H1 (cell line): ENCODE measurements at regions not wholly inside any gene's neighbourhood (a gene's known extent, or its start where the extent isn't known, plus 50 kb on each side); places are given as distances from the start of the nearest gene placed in this dataset.

Experiments
- CTCF ChIA-PET: fragments of 300-600 bp; sonication (Branson Sonifier 250); formaldehyde crosslinking; loops from one replicate; lab custom pipeline; 2021; ENCODE audit not compliant: partially characterized antibody; lab: Charles Lee
- POLR2A ChIA-PET: fragments of 300-600 bp; sonication (Branson Sonifier 250); formaldehyde crosslinking; loops from one replicate; lab custom pipeline; 2021; ENCODE audit warnings: inconsistent platforms; ENCODE audit not compliant: partially characterized antibody; lab: Charles Lee
- DNase-seq, 2 experiments: peaks; one replicate each; pipeline versions ENCODE4 v3.0.0 to v3.0.0-alpha.2; 2010 to 2022; ENCODE audit warnings: low spot score in 2 of 2, low read depth in 1 of 2, mixed read lengths in 1 of 2
- FAIRE-seq: peaks from 2 replicates; lab custom pipeline; 2011; peaks lifted over from hg19 to GRCh38; lab: Jason Lieb, UNC
- H2AFZ ChIP-seq: 2 replicates; pipeline ENCODE4 v1.8.1; 2012; ENCODE audit warnings: low read length, inconsistent platforms
- H2AK5ac ChIP-seq: 2 replicates; pipeline ENCODE4 v1.6.1; 2013; ENCODE audit warnings: low read depth, low read length
- H2BK120ac ChIP-seq: replicated peaks from 2 replicates; pipeline ENCODE3; 2013; ENCODE audit warnings: low read depth, low read length, inconsistent platforms
- H2BK12ac ChIP-seq: 2 replicates; pipeline ENCODE4 v1.6.1; 2013; ENCODE audit warnings: low read depth, low read length
- H2BK15ac ChIP-seq: 2 replicates; pipeline ENCODE4 v1.6.1; 2013; ENCODE audit warnings: low read length
- H2BK20ac ChIP-seq: 2 replicates; pipeline ENCODE4 v1.6.1; 2013; ENCODE audit warnings: low read length
- H2BK5ac ChIP-seq: 2 replicates; pipeline ENCODE4 v1.6.1; 2013; ENCODE audit warnings: low read depth, low read length
- H3K14ac ChIP-seq: 2 replicates; pipeline ENCODE4 v1.6.1; 2013; ENCODE audit warnings: inconsistent platforms; ENCODE audit not compliant: insufficient read length
- H3K18ac ChIP-seq: 2 replicates; pipeline ENCODE4 v1.6.1; 2013; ENCODE audit warnings: low read length; ENCODE audit errors: extremely low read depth
- H3K23ac ChIP-seq: 2 replicates; pipeline ENCODE4 v1.6.1; 2013; ENCODE audit warnings: inconsistent platforms; ENCODE audit not compliant: insufficient read length
- H3K23me2 ChIP-seq: 2 replicates; pipeline ENCODE4 v1.6.1; 2013; ENCODE audit warnings: low read depth, low read length
- H3K27ac ChIP-seq: 2 replicates; pipeline ENCODE4 v1.6.1; 2011; ENCODE audit warnings: low read depth, low read length, inconsistent platforms
- H3K27me3 ChIP-seq, 4 experiments: replicated peaks in 1 of 4; 1 replicate in 1 of 4; 2 replicates in 3 of 4; pipeline versions ENCODE4 v1.6.1 to v1.8.1; 2011 to 2013; ENCODE audit warnings: low read length in 3 of 4, mild to moderate bottlenecking in 3 of 4, inconsistent platforms in 2 of 4, mixed read lengths in 2 of 4, moderate library complexity in 1 of 4; ENCODE audit not compliant: control insufficient read depth in 3 of 4, insufficient read depth in 3 of 4; ENCODE audit errors: extremely low read depth in 1 of 4
- H3K36me3 ChIP-seq, 4 experiments: 2 replicates each; pipeline versions ENCODE4 v1.6.1 to v1.8.1; 2011 to 2013; ENCODE audit warnings: mild to moderate bottlenecking in 4 of 4, low read length in 3 of 4, moderate library complexity in 2 of 4, control low read depth in 1 of 4, inconsistent platforms in 1 of 4; ENCODE audit not compliant: insufficient read depth in 4 of 4, control insufficient read depth in 2 of 4
- H3K4ac ChIP-seq: replicated peaks from 2 replicates; pipeline ENCODE3; 2013; ENCODE audit warnings: low read length, low read depth, mixed read lengths, inconsistent platforms; ENCODE audit not compliant: insufficient read length
- H3K4me1 ChIP-seq, 4 experiments: replicated peaks in 1 of 4; 1 replicate in 1 of 4; 2 replicates in 3 of 4; pipeline versions ENCODE4 v1.6.1 to v1.8.1; 2011 to 2013; ENCODE audit warnings: low read length in 3 of 4, inconsistent platforms in 2 of 4, mixed read lengths in 1 of 4; ENCODE audit not compliant: insufficient read depth in 4 of 4, control insufficient read depth in 3 of 4
- H3K4me2 ChIP-seq, 2 experiments: 2 replicates each; pipeline versions ENCODE4 v1.6.1 to v1.8.1; 2011 to 2013; ENCODE audit warnings: low read depth in 2 of 2, low read length in 2 of 2, control low read depth in 1 of 2, inconsistent platforms in 1 of 2, mild to moderate bottlenecking in 1 of 2; ENCODE audit not compliant: insufficient read depth in 1 of 2
- H3K4me3 ChIP-seq, 4 experiments: fragments of 200-600, 300-600 bp in 1 of 4; sonication (generic), shearing (Covaris generic), sonication (Bioruptor Twin) in 1 of 4; 2 replicates each; pipeline versions ENCODE4 v1.5.1 to v1.8.1; 2011 to 2016; ENCODE audit warnings: low read length in 4 of 4, low read depth in 3 of 4, control low read depth in 2 of 4, inconsistent platforms in 2 of 4, mild to moderate bottlenecking in 2 of 4, mixed read lengths in 1 of 4, moderate library complexity in 1 of 4; ENCODE audit not compliant: insufficient read depth in 2 of 4; ENCODE audit errors: extremely low read depth in 1 of 4
- H3K56ac ChIP-seq: replicated peaks from 2 replicates; pipeline ENCODE3; 2013; ENCODE audit warnings: low read depth, mild to moderate bottlenecking, mixed read lengths, low read length, inconsistent platforms; ENCODE audit not compliant: insufficient read length
- H3K79me1 ChIP-seq: 2 replicates; pipeline ENCODE4 v1.6.1; 2013; ENCODE audit warnings: low read depth, low read length, control low read depth
- H3K79me2 ChIP-seq, 2 experiments: 2 replicates each; pipeline versions ENCODE4 v1.6.1 to v1.8.1; 2012 to 2013; ENCODE audit warnings: low read length in 2 of 2, mild to moderate bottlenecking in 2 of 2, inconsistent platforms in 1 of 2; ENCODE audit not compliant: insufficient read depth in 2 of 2, control insufficient read depth in 1 of 2
- H3K9ac ChIP-seq, 4 experiments: replicated peaks in 1 of 4; 1 replicate in 1 of 4; 2 replicates in 3 of 4; pipeline versions ENCODE4 v1.6.1 to v1.8.1; 2011 to 2013; ENCODE audit warnings: low read depth in 3 of 4, low read length in 3 of 4, control low read depth in 2 of 4, mild to moderate bottlenecking in 2 of 4, moderate library complexity in 2 of 4, inconsistent platforms in 1 of 4; ENCODE audit errors: extremely low read depth in 1 of 4
- H3K9me3 ChIP-seq, 2 experiments: 2 replicates each; pipeline versions ENCODE4 v1.6.1 to v1.8.1; 2012 to 2013; ENCODE audit warnings: mild to moderate bottlenecking in 2 of 2, moderate library complexity in 2 of 2, control low read depth in 1 of 2, inconsistent platforms in 1 of 2, low read depth in 1 of 2, low read length in 1 of 2, mixed read lengths in 1 of 2; ENCODE audit not compliant: insufficient read depth in 2 of 2
- H4K20me1 ChIP-seq, 2 experiments: replicated peaks in 1 of 2; 2 replicates each; pipeline versions ENCODE3 to v1.8.1; 2011 to 2013; ENCODE audit warnings: inconsistent platforms in 2 of 2, low read length in 2 of 2, mild to moderate bottlenecking in 1 of 2; ENCODE audit not compliant: insufficient read depth in 2 of 2, control insufficient read depth in 1 of 2
- H4K5ac ChIP-seq: 2 replicates; pipeline ENCODE4 v1.6.1; 2013; ENCODE audit warnings: low read length, low read depth, mixed read lengths, inconsistent platforms; ENCODE audit not compliant: insufficient read length
- H4K8ac ChIP-seq: 2 replicates; pipeline ENCODE4 v1.8.0; 2013; ENCODE audit warnings: mild to moderate bottlenecking, moderate library complexity, low read length, inconsistent platforms; ENCODE audit not compliant: insufficient read depth; ENCODE audit errors: extremely low read depth
- H4K91ac ChIP-seq: replicated peaks from 2 replicates; pipeline ENCODE3; 2013; ENCODE audit warnings: low read length, mixed read lengths, inconsistent platforms; ENCODE audit not compliant: insufficient read length
- BCL11A ChIP-seq, 2 experiments: IDR thresholded peaks; one replicate each; pipeline ENCODE4 v1.6.1; 2011; ENCODE audit warnings: low read depth in 2 of 2, low read length in 2 of 2, mild to moderate bottlenecking in 2 of 2
- CBX8 ChIP-seq: fragments of 300-800, 300-1000 bp; sonication (generic); IDR thresholded peaks from 2 replicates; pipeline ENCODE4 v1.7.1; 2016; ENCODE audit warnings: low read depth, low read length, borderline replicate concordance
- CTBP2 ChIP-seq: IDR thresholded peaks from 2 replicates; pipeline ENCODE4 v1.7.0; 2011; ENCODE audit warnings: borderline replicate concordance, mild to moderate bottlenecking, moderate library complexity, mixed read lengths, low read length; ENCODE audit not compliant: insufficient read depth, insufficient read length
- E2F6 ChIP-seq: IDR thresholded peaks from 2 replicates; pipeline ENCODE4 v1.6.1; 2012; ENCODE audit warnings: inconsistent platforms
- GABPA ChIP-seq: IDR thresholded peaks from 2 replicates; pipeline ENCODE4 v1.6.1; 2011; ENCODE audit warnings: mild to moderate bottlenecking, low read length, moderate library complexity, borderline replicate concordance; ENCODE audit not compliant: insufficient read depth
- KDM1A ChIP-seq: fragments of 200-600, 300-600 bp; sonication (generic); IDR thresholded peaks from 2 replicates; pipeline ENCODE4 v1.7.1; 2016; ENCODE audit warnings: mild to moderate bottlenecking, low read length, borderline replicate concordance
- MAFK ChIP-seq: IDR thresholded peaks from 2 replicates; pipeline ENCODE4 v1.6.1; 2012; ENCODE audit warnings: low read depth, mild to moderate bottlenecking, improper control_type of control experiment, low read length
- NRF1 ChIP-seq: IDR thresholded peaks from 2 replicates; pipeline ENCODE4 v1.6.1; 2011; ENCODE audit warnings: mild to moderate bottlenecking, low read depth, low read length, improper control_type of control experiment
- SIN3A ChIP-seq, 2 experiments: IDR thresholded peaks in 1 of 2; conservative IDR thresholded peaks in 1 of 2; 2 replicates each; pipeline ENCODE4 v1.6.1; 2011 to 2012; ENCODE audit warnings: low read length in 2 of 2, improper control_type of control experiment in 1 of 2, low read depth in 1 of 2, mild to moderate bottlenecking in 1 of 2
- SIRT6 ChIP-seq: IDR thresholded peaks from one replicate; pipeline ENCODE4 v1.7.1; 2012; ENCODE audit warnings: low read length, inconsistent platforms
- TCF12 ChIP-seq: IDR thresholded peaks from 2 replicates; pipeline ENCODE4 v1.6.1; 2011; ENCODE audit warnings: low read depth, mild to moderate bottlenecking, low read length
- TEAD4 ChIP-seq: IDR thresholded peaks from 2 replicates; pipeline ENCODE4 v1.6.1; 2012; ENCODE audit warnings: low read depth, low read length, inconsistent platforms, mixed read lengths
- WGBS, 2 experiments: shearing (Covaris generic) in 1 of 2; methylation state at CpG; one replicate each; pipeline versions ENCODE4 v1.1.6 to v1.1.7; 2013 to 2015; ENCODE audit warnings: low lambda C conversion rate in 2 of 2, mixed read lengths in 2 of 2, inconsistent platforms in 1 of 2, low coverage in 1 of 2, missing lambda C conversion rate in 1 of 2; ENCODE audit not compliant: insufficient replicate concordance in 2 of 2, insufficient coverage in 1 of 2, insufficient read length in 1 of 2; ENCODE audit errors: extremely low coverage in 1 of 2, missing lambda C conversion rate in 1 of 2; 5-methylcytosine and 5-hydroxymethylcytosine counted together

GRCh38 chr6:14814016-14814415, 431.9 kb upstream of the JARID2 start:
- H3K4ac ChIP-seq = no peak overlapping the region
- H3K23me2 ChIP-seq = no peaks in the 10 kb centered on the region; the same call in 1 of the 2 replicates
- 0 out of 2 replicates have a peak overlapping the region, but pooled peaks have one; percentile 13 for H3K18ac ChIP-seq
- peak overlapping the region; percentile 45; the same call in 1 of the 2 replicates for H2BK12ac ChIP-seq
- no peak overlapping the region for H2AFZ ChIP-seq
- no peak overlapping the region for H2BK5ac ChIP-seq
- no peak overlapping the region for H2BK120ac ChIP-seq
- H3K9ac ChIP-seq = no peak overlapping the region
- no peaks in the 10 kb centered on the region for H4K20me1 ChIP-seq
- H4K91ac ChIP-seq = no peak overlapping the region
- no peak overlapping the region for H3K4me2 ChIP-seq
- H2BK20ac ChIP-seq = no peak overlapping the region
- H4K5ac ChIP-seq = no peak overlapping the region
- H3K79me1 ChIP-seq = no peaks in the 10 kb centered on the region
- no peak overlapping the region for H2BK15ac ChIP-seq
- no peaks in the 10 kb centered on the region; a peak in 1 of 8 replicates for H3K36me3 ChIP-seq
- DNase-seq (no peak), FAIRE-seq (no peak)
- ChIA-PET CTCF (interaction anchor here (0.9 kb wide), 1 partner anchor 10 kb away, joined by 3 read pairs; no protein-coding TSS in a partner anchor), POLR2A (no interaction called here)
- H4K8ac ChIP-seq = no peak overlapping the region
- no peaks in the 10 kb centered on the region for H3K79me2 ChIP-seq
- no peak overlapping the region for H3K14ac ChIP-seq
- H3K4me1 ChIP-seq = peaks cover 0 to 3% (median 0%) of the 10 kb centered on the region in 4 experiments; a peak in 2 of 7 replicates
- H3K27ac ChIP-seq = no peak overlapping the region
- H3K27me3 ChIP-seq = no peaks in the 10 kb centered on the region
- H3K9me3 ChIP-seq = 0 out of 4 replicates have a peak, but pooled peaks cover 0 to 2% of the 10 kb centered on the region in 2 experiments
- 91% methylated on average over 2 of the region's 2 CpGs; no CpG with 5 or more reads in 1 of the 2 experiments for WGBS, 2 experiments
- H3K56ac ChIP-seq = no peak overlapping the region
- H3K23ac ChIP-seq = no peak overlapping the region
- no peak overlapping the region for H3K4me3 ChIP-seq
- no peak overlapping the region for H2AK5ac ChIP-seq
- TF ChIP-seq TCF12 (no peak), E2F6 (no peak), MAFK (no peak), TEAD4 (no peak), CTBP2 (no peak), CBX8 (no peak), NRF1 (no peak), SIN3A (conservative IDR thresholded peaks at IDR 0.05 in 1 of 2, IDR thresholded peaks at IDR 0.05 in 1 of 2; ENCODE audit: low read depth in 1 of 2, low read length in 2 of 2) (no peak), BCL11A (IDR thresholded peaks at IDR 0.05; ENCODE audit: low read depth in 2 of 2, low read length in 2 of 2) (no peak), SIRT6 (no peak), GABPA (no peak), KDM1A (no peak)
